CD4-positive, CD25-positive, alpha-beta regulatory T cell (primary cell): ENCODE measurements at regions not wholly inside any gene's neighbourhood (a gene's known extent, or its start where the extent isn't known, plus 50 kb on each side); places are given as distances from the start of the nearest gene placed in this dataset.
"Not testable (repeated sequence)": the region's sequence is repeated elsewhere in the genome, so short reads cannot be mapped to it uniquely, and the experiment has no call there.

ENCODE experiments used
- ATAC-seq, 2 donors: fragments of 150-1000 bp; cut with Tn5 transposase; one replicate each; pipeline ENCODE4 v1.10.0; 2021; ENCODE audit warnings: low read depth in 2 of 2, moderate number of reproducible peaks in 2 of 2, moderate library complexity in 1 of 2
- DNase-seq, 3 donors: peaks; one replicate each; pipeline versions ENCODE4 v3.0.0 to v3.0.0-alpha.2; 2012 to 2022; ENCODE audit warnings: mixed read lengths in 1 of 3
- H3K27ac ChIP-seq: one replicate; pipeline ENCODE4 v1.7.0; 2013; ENCODE audit warnings: mild to moderate bottlenecking, low read length; ENCODE audit not compliant: insufficient read depth, poor library complexity, severe bottlenecking
- H3K27me3 ChIP-seq: one replicate; pipeline ENCODE4 v1.7.0; 2013; ENCODE audit warnings: low read length; ENCODE audit not compliant: control insufficient read depth, insufficient read depth
- H3K36me3 ChIP-seq: one replicate; pipeline ENCODE4 v1.7.0; 2013; ENCODE audit warnings: mild to moderate bottlenecking, low read length, moderate library complexity; ENCODE audit not compliant: control insufficient read depth, insufficient read depth
- H3K4me1 ChIP-seq: 2 replicates; pipeline ENCODE4 v1.7.0; 2013; ENCODE audit warnings: mild to moderate bottlenecking, low read length; ENCODE audit not compliant: insufficient read depth, control insufficient read depth, poor library complexity, severe bottlenecking
- H3K4me3 ChIP-seq: one replicate; pipeline ENCODE4 v1.7.0; 2013; ENCODE audit warnings: low read depth, mild to moderate bottlenecking, low read length, moderate library complexity
- H3K9me3 ChIP-seq, 2 experiments: 1 replicate in 1 of 2; 2 replicates in 1 of 2; pipeline ENCODE4 v1.7.0; 2013; ENCODE audit warnings: low read length in 2 of 2, mild to moderate bottlenecking in 1 of 2, moderate library complexity in 1 of 2; ENCODE audit not compliant: control insufficient read depth in 2 of 2
- H3K27ac Mint-ChIP-seq, 3 donors: one replicate each; pipeline ENCODE4 v1.8.0; 2020 to 2022; ENCODE audit warnings: mild to moderate bottlenecking in 3 of 3, mixed read lengths in 3 of 3, moderate library complexity in 2 of 3
- H3K27me3 Mint-ChIP-seq: one replicate; pipeline ENCODE4 v1.8.0; 2022; ENCODE audit warnings: mild to moderate bottlenecking, mixed read lengths
- H3K36me3 Mint-ChIP-seq: one replicate; pipeline ENCODE4 v1.8.0; 2020; ENCODE audit warnings: mixed read lengths
- H3K4me1 Mint-ChIP-seq, 4 donors: one replicate each; pipeline ENCODE4 v1.8.0; 2020 to 2022; ENCODE audit warnings: mixed read lengths in 4 of 4, mild to moderate bottlenecking in 1 of 4
- H3K4me3 Mint-ChIP-seq, 4 donors: one replicate each; pipeline ENCODE4 v1.8.0; 2020 to 2022; ENCODE audit warnings: mild to moderate bottlenecking in 4 of 4, mixed read lengths in 4 of 4, moderate library complexity in 3 of 4
- H3K9me3 Mint-ChIP-seq, 7 donors: one replicate each; pipeline ENCODE4 v1.8.0; 2020 to 2022; ENCODE audit warnings: mixed read lengths in 7 of 7, mild to moderate bottlenecking in 3 of 7, moderate library complexity in 2 of 7

GRCh38 chr2:91985490-91985889 is 2885.7 kb upstream of the TEKT4 start:
- H3K36me3 Mint-ChIP-seq, H3K4me3 ChIP-seq, DNase-seq, H3K27me3 ChIP-seq, H3K36me3 ChIP-seq, ATAC-seq, H3K27ac Mint-ChIP-seq, H3K27ac ChIP-seq, H3K4me1 Mint-ChIP-seq, H3K27me3 Mint-ChIP-seq, H3K9me3 Mint-ChIP-seq, H3K9me3 ChIP-seq, H3K4me1 ChIP-seq: not testable (repeated sequence)
- H3K4me3 Mint-ChIP-seq = peak overlapping the region in 1 of 4 donors; percentile 24

GRCh38 chr2:91986893-91987292 is 2884.3 kb upstream of the TEKT4 start:
- DNase-seq = not testable (repeated sequence)

GRCh38 chr2:91988754-91989153 is 2882.5 kb upstream of the TEKT4 start:
- H3K27me3 Mint-ChIP-seq = not testable (repeated sequence)

More at GRCh38 chr2:91986893-91987292, 2884.3 kb upstream of the TEKT4 start:
- not testable (repeated sequence) for H3K36me3 ChIP-seq, H3K27me3 ChIP-seq, H3K4me3 ChIP-seq, H3K27me3 Mint-ChIP-seq, H3K4me3 Mint-ChIP-seq, H3K9me3 ChIP-seq, H3K36me3 Mint-ChIP-seq, H3K27ac Mint-ChIP-seq, H3K4me1 Mint-ChIP-seq, ATAC-seq, H3K9me3 Mint-ChIP-seq, H3K27ac ChIP-seq, H3K4me1 ChIP-seq

GRCh38 chr2:91989781-91990180 is 2881.4 kb upstream of the TEKT4 start:
- ATAC-seq, H3K4me1 Mint-ChIP-seq, H3K4me1 ChIP-seq, H3K36me3 ChIP-seq, H3K27ac Mint-ChIP-seq, DNase-seq, H3K36me3 Mint-ChIP-seq, H3K4me3 ChIP-seq, H3K4me3 Mint-ChIP-seq, H3K27me3 Mint-ChIP-seq, H3K27me3 ChIP-seq, H3K27ac ChIP-seq, H3K9me3 Mint-ChIP-seq, H3K9me3 ChIP-seq: not testable (repeated sequence)

More at GRCh38 chr2:91988754-91989153, 2882.5 kb upstream of the TEKT4 start:
- DNase-seq, H3K27me3 ChIP-seq, H3K27ac ChIP-seq, H3K4me3 Mint-ChIP-seq, H3K27ac Mint-ChIP-seq, H3K9me3 Mint-ChIP-seq, H3K9me3 ChIP-seq, H3K4me1 Mint-ChIP-seq, H3K4me1 ChIP-seq, ATAC-seq, H3K36me3 ChIP-seq, H3K4me3 ChIP-seq, H3K36me3 Mint-ChIP-seq: not testable (repeated sequence)

GRCh38 chr2:92006557-92006956 is 2864.7 kb upstream of the TEKT4 start:
- H3K4me3 Mint-ChIP-seq, H3K4me1 Mint-ChIP-seq, DNase-seq, H3K36me3 Mint-ChIP-seq, H3K9me3 ChIP-seq, ATAC-seq, H3K27me3 ChIP-seq, H3K27me3 Mint-ChIP-seq, H3K4me1 ChIP-seq, H3K9me3 Mint-ChIP-seq, H3K27ac ChIP-seq, H3K27ac Mint-ChIP-seq, H3K4me3 ChIP-seq, H3K36me3 ChIP-seq: not testable (repeated sequence)
